Naive thymus-derived CD4-positive, alpha-beta T cell (primary cell): ENCODE measurements at regions not wholly inside any gene's neighbourhood (a gene's known extent, or its start where the extent isn't known, plus 50 kb on each side); places are given as distances from the start of the nearest gene placed in this dataset.
A peak's percentile ranks its signal among the peaks of the same experiment; 100 is the strongest.

Experiments used
- ATAC-seq: fragments of 150-1000 bp; cut with Tn5 transposase; 2 replicates; pipeline ENCODE4 v1.10.0; 2021; ENCODE audit warnings: mild to moderate bottlenecking, moderate library complexity
- CTCF ChIA-PET: fragments of 350-600 bp; sonication (Branson Sonifier 250); formaldehyde crosslinking; loops from one replicate; lab custom pipeline; 2021; ENCODE audit warnings: antibody characterized with exemption; lab: Charles Lee
- POLR2A ChIA-PET: fragments of 350-600 bp; sonication (Branson Sonifier 250); formaldehyde crosslinking; loops from one replicate; lab custom pipeline; 2021; ENCODE audit warnings: antibody characterized with exemption, inconsistent platforms; lab: Charles Lee
- DNase-seq, 9 donors: peaks; one replicate each; pipeline versions ENCODE4 v3.0.0 to v3.0.0-alpha.2; 2020 to 2022; ENCODE audit warnings: mixed read lengths in 1 of 9
- H3K27ac ChIP-seq: one replicate; pipeline ENCODE4 v1.7.0; 2013; ENCODE audit warnings: mild to moderate bottlenecking, low read depth, low read length, moderate library complexity
- H3K27me3 ChIP-seq, 2 donors: one replicate each; pipeline ENCODE4 v1.7.0; 2013; ENCODE audit warnings: low read length in 2 of 2, mild to moderate bottlenecking in 2 of 2, moderate library complexity in 2 of 2; ENCODE audit not compliant: control insufficient read depth in 2 of 2, insufficient read depth in 2 of 2
- H3K36me3 ChIP-seq, 3 experiments: 1 replicate in 2 of 3; 2 replicates in 1 of 3; pipeline ENCODE4 v1.7.0; 2013; ENCODE audit warnings: low read length in 3 of 3, mild to moderate bottlenecking in 3 of 3, moderate library complexity in 1 of 3; ENCODE audit not compliant: insufficient read depth in 3 of 3, control insufficient read depth in 2 of 3
- H3K4me1 ChIP-seq, 2 donors: one replicate each; pipeline ENCODE4 v1.7.0; 2013; ENCODE audit warnings: low read length in 2 of 2, mild to moderate bottlenecking in 2 of 2, moderate library complexity in 1 of 2; ENCODE audit not compliant: control insufficient read depth in 2 of 2, insufficient read depth in 2 of 2
- H3K4me3 ChIP-seq: 2 replicates; pipeline ENCODE4 v1.7.0; 2013; ENCODE audit warnings: mild to moderate bottlenecking, low read length
- H3K9me3 ChIP-seq, 3 experiments: 1 replicate in 2 of 3; 2 replicates in 1 of 3; pipeline ENCODE4 v1.7.0; 2013; ENCODE audit warnings: low read length in 3 of 3; ENCODE audit not compliant: control insufficient read depth in 2 of 3
- H3K27ac Mint-ChIP-seq, 9 donors: one replicate each; pipeline ENCODE4 v1.8.0; 2020 to 2022; ENCODE audit warnings: mixed read lengths in 9 of 9, mild to moderate bottlenecking in 8 of 9, moderate library complexity in 5 of 9, inconsistent platforms in 2 of 9
- H3K27me3 Mint-ChIP-seq, 5 donors: one replicate each; pipeline ENCODE4 v1.8.0; 2021 to 2022; ENCODE audit warnings: mixed read lengths in 5 of 5, mild to moderate bottlenecking in 1 of 5
- H3K36me3 Mint-ChIP-seq, 5 donors: one replicate each; pipeline ENCODE4 v1.8.0; 2020 to 2022; ENCODE audit warnings: mixed read lengths in 5 of 5, mild to moderate bottlenecking in 3 of 5, inconsistent platforms in 1 of 5
- H3K4me1 Mint-ChIP-seq, 7 donors: one replicate each; pipeline ENCODE4 v1.8.0; 2020 to 2022; ENCODE audit warnings: mixed read lengths in 7 of 7, mild to moderate bottlenecking in 3 of 7, inconsistent platforms in 1 of 7
- H3K4me3 Mint-ChIP-seq, 10 donors: one replicate each; pipeline ENCODE4 v1.8.0; 2020 to 2022; ENCODE audit warnings: mild to moderate bottlenecking in 10 of 10, mixed read lengths in 10 of 10, moderate library complexity in 6 of 10, inconsistent platforms in 2 of 10
- H3K9me3 Mint-ChIP-seq, 11 donors: one replicate each; pipeline ENCODE4 v1.8.0; 2020 to 2022; ENCODE audit warnings: mixed read lengths in 11 of 11, mild to moderate bottlenecking in 4 of 11, inconsistent platforms in 1 of 11, moderate library complexity in 1 of 11
- intact Hi-C, 2 donors: fragments of 100-400 bp; cut with micrococcal nuclease; formaldehyde crosslinking; loops; one replicate each; pipeline ENCODE4 v1.15.1; 2023

- ATAC-seq = no peak
- intact Hi-C loops = loop anchor here in 1 of 2 donors (10.0 kb wide), 1 partner anchor 302 kb away; no protein-coding TSS in a partner anchor
- H3K4me3 ChIP-seq = no peak overlapping the region
Measured at GRCh38 chr5:122703203-122703602, 71.7 kb upstream of the SNX2 start.

GRCh38 chr5:122704247-122705036, 70.4 kb upstream of the SNX2 start:
- no peak overlapping the region for H3K4me3 ChIP-seq
- POLR2A ChIA-PET = interaction anchor here (0.7 kb wide), 1 partner anchor 719 kb away, joined by 5 read pairs; the partner anchor contains the start of gene CEP120
- intact Hi-C loops = loop anchor here (1.0 to 10.0 kb wide), 4 partner anchors 70 to 908 kb away; partner anchors contain the start of gene SNX2 (in 1 of the 2)

More at GRCh38 chr5:122703203-122703602, 71.7 kb upstream of the SNX2 start:
- Mint-ChIP-seq H3K4me3 (no peak overlapping the region), H3K9me3 (no peaks in the 10 kb centered on the region), H3K27ac (no peak overlapping the region), H3K36me3 (no peaks in the 10 kb centered on the region), H3K27me3 (peaks cover 0 to 11% (median 0%) of the 10 kb centered on the region in 5 donors), H3K4me1 (no peaks in the 10 kb centered on the region)
- H3K27me3 ChIP-seq = no peaks in the 10 kb centered on the region
- no peaks in the 10 kb centered on the region for H3K36me3 ChIP-seq
- H3K4me1 ChIP-seq = no peaks in the 10 kb centered on the region
- H3K27ac ChIP-seq = no peak overlapping the region
- ChIA-PET POLR2A (no interaction called here), CTCF (no interaction called here)
- H3K9me3 ChIP-seq = no peaks in the 10 kb centered on the region
- DNase-seq = no peak

GRCh38 chr5:122705851-122706250, 69.0 kb upstream of the SNX2 start:
- no peaks in the 10 kb centered on the region for H3K9me3 ChIP-seq
- Mint-ChIP-seq H3K36me3 (no peaks in the 10 kb centered on the region), H3K9me3 (peaks cover 0 to 1% (median 0%) of the 10 kb centered on the region in 11 donors), H3K27me3 (peaks cover 0 to 13% (median 5%) of the 10 kb centered on the region in 5 donors), H3K27ac (no peak overlapping the region), H3K4me1 (no peaks in the 10 kb centered on the region), H3K4me3 (no peak overlapping the region)
- no peaks in the 10 kb centered on the region for H3K36me3 ChIP-seq
- ATAC-seq (no peak), DNase-seq (no peak)
- no peaks in the 10 kb centered on the region for H3K27me3 ChIP-seq
- ChIA-PET CTCF (no interaction called here), POLR2A (no interaction called here)
- H3K27ac ChIP-seq = no peak overlapping the region
- no peak overlapping the region for H3K4me3 ChIP-seq
- intact Hi-C loops = loop anchor here (2.0 to 10.0 kb wide), 3 partner anchors 69 to 906 kb away; partner anchors contain the start of gene SNX2 (in 1 of the 2)
- H3K4me1 ChIP-seq = no peaks in the 10 kb centered on the region

More at GRCh38 chr5:122704247-122705036, 70.4 kb upstream of the SNX2 start:
- no peaks in the 10 kb centered on the region for H3K36me3 Mint-ChIP-seq
- H3K9me3 Mint-ChIP-seq = no peaks in the 10 kb centered on the region
- H3K27me3 ChIP-seq = no peaks in the 10 kb centered on the region
- peaks cover 0 to 13% (median 5%) of the 10 kb centered on the region in 5 donors for H3K27me3 Mint-ChIP-seq
- no peaks in the 10 kb centered on the region for H3K4me1 ChIP-seq
- peak; percentile 41 for ATAC-seq
- H3K4me3 Mint-ChIP-seq = no peak overlapping the region
- H3K36me3 ChIP-seq = no peaks in the 10 kb centered on the region
- CTCF ChIA-PET = interaction anchor here (0.6 to 1.1 kb wide), 6 partner anchors 9 to 907 kb away, joined by 3 to 4 read pairs (median 3); no protein-coding TSS in a partner anchor
- no peak overlapping the region for H3K27ac Mint-ChIP-seq
- H3K4me1 Mint-ChIP-seq = no peaks in the 10 kb centered on the region
- DNase-seq = peak in 5 of 9 donors; percentile 4 to 13 (median 7)
- no peaks in the 10 kb centered on the region for H3K9me3 ChIP-seq
- no peak overlapping the region for H3K27ac ChIP-seq

GRCh38 chr5:122707796-122708195, 67.1 kb upstream of the SNX2 start:
- H3K4me1 Mint-ChIP-seq = no peaks in the 10 kb centered on the region
- Histone ChIP-seq H3K4me3 (no peak overlapping the region), H3K36me3 (no peaks in the 10 kb centered on the region), H3K9me3 (no peaks in the 10 kb centered on the region), H3K4me1 (no peaks in the 10 kb centered on the region), H3K27ac (no peak overlapping the region), H3K27me3 (no peaks in the 10 kb centered on the region)
- H3K27ac Mint-ChIP-seq = no peak overlapping the region
- H3K27me3 Mint-ChIP-seq = peaks cover 0 to 13% (median 7%) of the 10 kb centered on the region in 5 donors
- no peak for DNase-seq
- H3K4me3 Mint-ChIP-seq = no peak overlapping the region
- intact Hi-C loops = loop anchor here in 1 of 2 donors (5.0 to 10.0 kb wide), 2 partner anchors 297 to 905 kb away; no protein-coding TSS in a partner anchor
- no peak for ATAC-seq
- H3K36me3 Mint-ChIP-seq = no peaks in the 10 kb centered on the region
- H3K9me3 Mint-ChIP-seq = peaks cover 0 to 3% (median 0%) of the 10 kb centered on the region in 11 donors
- ChIA-PET POLR2A (no interaction called here), CTCF (interaction anchor here (0.6 kb wide), 1 partner anchor 13 kb away, joined by 6 read pairs; no protein-coding TSS in a partner anchor)

GRCh38 chr5:122713041-122713440, 61.8 kb upstream of the SNX2 start:
- Histone ChIP-seq H3K27me3 (no peaks in the 10 kb centered on the region), H3K36me3 (no peaks in the 10 kb centered on the region), H3K9me3 (no peaks in the 10 kb centered on the region), H3K4me1 (no peaks in the 10 kb centered on the region), H3K27ac (no peak overlapping the region), H3K4me3 (no peak overlapping the region)
- Mint-ChIP-seq H3K4me1 (no peaks in the 10 kb centered on the region), H3K9me3 (peaks cover 0 to 3% (median 0%) of the 10 kb centered on the region in 11 donors), H3K27me3 (peaks cover 5 to 16% (median 13%) of the 10 kb centered on the region in 5 donors), H3K36me3 (no peaks in the 10 kb centered on the region), H3K27ac (no peak overlapping the region), H3K4me3 (no peak overlapping the region)
- ChIA-PET POLR2A (no interaction called here), CTCF (interaction anchor here (1.6 kb wide), 1 partner anchor 9 kb away, joined by 4 read pairs; no protein-coding TSS in a partner anchor)
- DNase-seq (no peak), ATAC-seq (no peak)
- intact Hi-C loops = no loop called here

- Mint-ChIP-seq H3K27ac (no peak overlapping the region), H3K27me3 (peaks cover 4 to 23% (median 14%) of the 10 kb centered on the region in 5 donors), H3K9me3 (peaks cover 0 to 3% (median 0%) of the 10 kb centered on the region in 11 donors), H3K36me3 (no peaks in the 10 kb centered on the region), H3K4me3 (no peak overlapping the region), H3K4me1 (no peaks in the 10 kb centered on the region)
- no peaks in the 10 kb centered on the region for H3K36me3 ChIP-seq
- DNase-seq = no peak
- no peak for ATAC-seq
- no peaks in the 10 kb centered on the region for H3K27me3 ChIP-seq
- H3K27ac ChIP-seq = no peak overlapping the region
- intact Hi-C loops = no loop called here
- ChIA-PET CTCF (interaction anchor here (0.7 kb wide), 1 partner anchor 11 kb away, joined by 3 read pairs; no protein-coding TSS in a partner anchor), POLR2A (no interaction called here)
- no peaks in the 10 kb centered on the region for H3K9me3 ChIP-seq
- no peaks in the 10 kb centered on the region for H3K4me1 ChIP-seq
- no peak overlapping the region for H3K4me3 ChIP-seq
Measured at GRCh38 chr5:122715095-122715494, 59.8 kb upstream of the SNX2 start.
